Adrenal gland (tissue), 5 donors: ENCODE measurements at regions not wholly inside any gene's neighbourhood (a gene's known extent, or its start where the extent isn't known, plus 50 kb on each side); places are given as distances from the start of the nearest gene placed in this dataset.

Experiments
- CTCF ChIP-seq, 6 experiments: fragments of 450-650 bp in 4 of 6; fragments of 200-600 bp in 2 of 6; sonication (generic) in 1 of 6; IDR thresholded peaks; 1 replicate in 5 of 6; 2 replicates in 1 of 6; pipeline versions ENCODE4 v1.5.1 to v1.8.0; 2016 to 2021; ENCODE audit warnings: antibody characterized with exemption in 6 of 6, mild to moderate bottlenecking in 2 of 6, moderate library complexity in 1 of 6
- POLR2A ChIP-seq, 2 donors: fragments of 450-650 bp; IDR thresholded peaks; one replicate each; pipeline ENCODE4 v1.6.1; 2017; ENCODE audit warnings: antibody characterized with exemption in 2 of 2, mild to moderate bottlenecking in 2 of 2, moderate library complexity in 1 of 2
- donor health status: DM: no; HTN: no; CAD: no.

DNA sequence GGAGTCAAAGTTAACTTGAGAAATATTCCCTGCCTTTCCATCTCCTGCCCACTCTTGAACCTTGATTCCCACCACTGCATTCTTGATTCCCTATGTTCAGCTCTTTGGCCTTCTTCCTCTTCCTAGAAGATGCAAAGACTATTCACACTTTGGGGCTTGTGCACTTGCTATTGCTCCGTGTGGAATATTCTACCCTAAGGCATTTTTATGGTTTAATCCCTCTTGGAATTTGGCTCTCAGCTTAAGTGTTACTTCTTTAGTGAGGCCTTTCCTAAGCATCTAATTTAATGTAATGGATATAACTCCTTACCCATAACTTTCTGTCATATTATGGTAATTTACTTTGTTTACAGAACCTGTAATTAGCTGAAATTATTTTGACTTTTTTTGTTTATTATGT, 318.9 kb upstream of the COL8A1 start:
- TF ChIP-seq POLR2A (IDR thresholded peaks at IDR 0.05) (no peak), CTCF (IDR thresholded peaks at IDR 0.05) (no peak)
